Activated gamma-delta T cell treated with Interleukin-2 at 50 U/mL for 16 hours (primary cell): ENCODE measurements at regions not wholly inside any gene's neighbourhood (a gene's known extent, or its start where the extent isn't known, plus 50 kb on each side); places are given as distances from the start of the nearest gene placed in this dataset.

Experiments used
- DNase-seq: peaks from one replicate; pipeline ENCODE4 v3.0.0-alpha.2; 2020

DNA sequence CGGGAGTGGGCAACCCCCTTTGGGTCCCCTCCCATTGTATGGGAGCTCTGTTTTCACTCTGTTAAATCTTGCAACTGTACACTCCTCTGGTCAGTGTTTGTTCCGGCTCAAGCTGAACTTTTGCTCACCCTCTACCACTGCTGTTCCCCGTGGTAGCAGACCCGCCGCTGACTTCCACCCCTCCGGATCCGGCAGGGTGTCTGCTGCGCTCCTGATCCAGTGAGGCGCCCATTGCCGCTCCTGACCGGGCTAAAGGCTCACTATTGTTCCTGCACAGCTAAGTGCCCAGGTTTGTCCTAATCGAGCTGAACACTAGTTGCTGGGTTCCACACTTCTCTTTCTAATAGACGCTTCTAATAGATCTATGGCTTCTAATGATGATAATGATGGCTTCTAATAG is 488.6 kb downstream of the MRPL39 start:
- no peak for DNase-seq

DNA sequence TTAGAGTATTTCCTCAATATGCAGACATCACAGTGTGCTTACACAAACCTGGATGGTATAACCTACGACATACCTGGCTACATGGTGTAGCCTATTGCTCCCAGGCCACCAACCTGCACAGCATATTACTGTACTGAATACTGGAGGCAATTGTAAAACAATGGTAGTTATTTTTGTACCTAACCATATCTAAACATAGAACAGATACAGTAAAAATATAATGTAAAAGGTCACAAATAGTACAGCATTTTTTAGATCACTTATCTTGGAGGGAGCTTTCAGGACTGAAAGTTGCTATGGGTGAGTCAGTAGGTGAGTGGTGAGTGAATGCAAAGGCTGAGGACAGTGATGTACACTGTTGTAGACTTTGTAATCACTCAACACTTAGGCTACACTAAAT is 492.3 kb downstream of the MRPL39 start:
- DNase-seq = no peak

DNA sequence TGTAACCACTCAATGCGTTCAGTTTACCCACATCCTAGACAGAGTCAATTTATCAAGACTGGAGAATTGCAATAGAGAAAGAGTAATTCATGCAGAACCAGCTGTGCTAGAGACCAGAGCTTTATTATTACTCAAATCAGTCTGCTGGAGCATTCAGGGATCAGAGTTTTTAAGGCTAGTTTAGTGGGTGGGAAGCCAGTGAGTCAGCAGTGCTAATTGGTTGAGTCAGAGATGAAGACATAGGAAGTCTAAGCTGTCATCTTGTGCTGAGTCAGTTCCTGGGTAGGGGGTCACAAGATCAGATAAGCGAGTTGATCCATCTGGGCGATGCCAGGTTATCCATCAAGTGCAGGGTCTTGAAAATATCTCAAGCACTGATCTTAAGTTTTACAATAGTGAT is 499.6 kb downstream of the MRPL39 start:
- DNase-seq = no peak

DNA sequence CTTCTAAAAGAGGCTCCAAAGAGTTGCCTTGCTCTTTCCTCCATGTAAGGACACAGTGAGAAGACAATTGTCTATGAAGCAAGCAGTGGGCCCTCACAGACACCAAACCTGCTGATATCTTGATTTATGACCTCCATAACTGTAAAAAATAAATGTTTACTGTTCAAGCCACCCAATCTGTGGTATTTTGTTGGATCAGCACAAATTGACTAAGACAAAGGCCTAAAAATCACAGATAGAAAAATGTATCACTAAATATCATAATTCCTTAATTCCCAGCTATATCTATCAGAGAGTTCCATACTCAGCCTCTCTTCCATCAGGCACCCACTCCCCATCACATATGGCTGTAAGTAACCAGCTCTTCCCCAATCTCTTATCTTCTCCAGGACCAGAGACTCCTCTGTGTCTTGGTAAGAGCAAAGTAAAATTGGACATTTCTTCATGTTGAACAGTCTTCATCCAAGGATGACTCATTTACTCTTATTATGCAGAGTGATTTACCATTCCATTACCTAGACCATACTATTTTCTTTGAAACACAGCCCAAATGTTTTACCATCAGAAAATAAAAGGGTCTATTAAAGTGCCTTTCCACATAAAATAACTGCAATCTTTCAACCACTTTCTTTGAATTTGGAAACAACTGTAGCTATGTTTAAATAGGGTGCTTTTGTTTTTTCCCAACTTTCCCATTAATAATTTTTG is 503.6 kb downstream of the MRPL39 start:
- DNase-seq = no peak

DNA sequence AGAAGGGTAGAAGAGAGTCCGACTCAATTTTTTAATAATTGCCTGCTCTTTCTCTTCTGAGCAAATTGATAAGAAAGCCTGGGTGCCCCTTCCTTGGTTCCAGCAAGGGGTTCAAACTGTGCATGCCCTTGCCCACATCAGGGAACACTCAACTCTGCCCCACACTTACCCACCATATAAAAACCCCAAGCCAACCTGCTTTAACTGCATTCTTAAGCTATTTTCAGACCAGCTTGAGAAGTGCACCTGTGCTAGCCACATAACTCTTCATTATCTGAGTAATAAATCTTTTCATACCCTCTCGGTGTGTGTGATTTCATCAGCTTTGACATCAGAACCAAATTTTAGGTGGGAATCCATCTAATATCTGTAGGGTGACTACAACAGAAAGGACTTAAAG is 509.6 kb downstream of the MRPL39 start:
- no peak for DNase-seq

DNA sequence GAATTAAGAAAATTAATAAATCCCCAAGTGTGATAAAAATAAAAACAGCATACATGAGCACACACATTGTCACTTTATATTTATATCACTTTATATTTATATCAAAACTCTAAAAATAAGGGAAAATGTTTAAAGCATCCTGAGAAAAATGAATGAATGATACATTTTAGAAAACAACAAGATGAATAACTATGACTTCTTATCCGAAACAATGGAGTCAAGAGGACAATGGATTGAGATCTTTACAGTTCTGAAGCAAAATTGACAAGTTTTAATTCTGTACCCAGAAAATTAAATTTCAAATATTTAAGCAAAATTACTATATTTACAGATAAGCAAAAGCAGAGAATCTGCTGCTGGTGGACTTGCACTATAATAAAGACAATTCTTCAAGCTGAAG is 512.6 kb downstream of the MRPL39 start:
- DNase-seq = no peak

DNA sequence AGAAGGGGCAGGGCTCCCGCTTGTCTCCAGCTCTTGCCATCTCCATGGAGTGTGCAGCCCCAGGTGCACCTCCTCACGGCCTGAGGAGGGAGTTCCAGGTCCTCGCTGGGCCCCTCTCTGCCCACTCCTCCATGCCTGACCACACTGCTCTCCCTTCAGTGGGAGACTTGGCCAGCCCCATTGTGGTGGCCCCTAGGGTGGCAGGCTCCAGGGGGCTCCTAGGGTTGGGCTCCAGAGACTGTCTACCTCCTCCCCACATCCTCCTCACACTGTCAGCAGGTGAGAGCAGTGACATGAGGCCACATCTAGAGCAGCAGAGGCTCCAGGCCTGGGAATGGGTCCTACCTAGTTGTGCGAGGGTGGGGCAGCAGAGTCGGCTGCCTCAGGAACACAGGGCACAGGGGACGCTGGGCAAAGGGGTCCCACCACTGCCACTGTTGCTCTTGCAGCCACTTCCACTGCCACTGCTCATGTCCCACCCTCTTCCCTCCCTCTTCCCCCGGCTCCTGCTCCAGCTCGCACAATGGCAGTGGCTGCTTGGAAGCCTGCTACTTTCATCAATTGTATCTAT is 514.8 kb downstream of the MRPL39 start:
- DNase-seq = no peak

DNA sequence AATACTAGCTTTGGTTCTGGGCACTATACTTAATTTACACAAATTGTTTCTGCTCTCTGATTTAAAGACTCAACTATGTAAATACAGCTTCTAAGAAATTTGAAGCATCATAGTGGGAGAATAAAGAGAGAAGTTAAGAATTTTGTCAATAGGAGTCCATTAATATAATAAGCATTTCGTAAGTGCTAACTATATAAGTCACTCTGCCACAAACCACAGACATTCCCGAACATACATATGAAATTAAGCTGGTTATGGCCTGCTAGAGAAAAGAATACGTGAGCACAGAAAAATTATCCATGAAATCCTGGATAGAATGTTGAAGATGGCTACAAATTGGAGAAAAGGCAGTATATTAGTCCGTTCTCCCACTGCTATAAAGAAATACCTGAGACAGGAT is 526.2 kb downstream of the MRPL39 start:
- DNase-seq = no peak

DNA sequence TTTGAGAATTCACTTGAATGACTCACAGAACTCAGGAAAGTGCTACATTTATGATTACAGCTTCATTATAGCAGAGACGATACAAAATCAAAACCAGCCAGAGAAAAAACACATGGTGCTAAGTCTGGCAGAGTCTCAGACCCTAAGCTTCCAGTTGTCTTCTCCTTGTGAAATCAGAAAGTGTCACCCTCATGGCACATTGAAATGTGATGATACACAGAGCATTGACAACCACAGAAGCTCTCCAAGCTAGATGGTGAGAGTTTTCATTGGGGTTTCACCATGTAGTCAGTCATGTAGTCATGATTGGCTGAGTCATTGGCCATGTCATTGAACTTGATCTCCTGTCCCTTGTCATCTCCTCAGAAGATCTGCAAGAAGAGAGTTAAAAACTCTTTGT is 526.6 kb downstream of the MRPL39 start:
- no peak for DNase-seq

DNA sequence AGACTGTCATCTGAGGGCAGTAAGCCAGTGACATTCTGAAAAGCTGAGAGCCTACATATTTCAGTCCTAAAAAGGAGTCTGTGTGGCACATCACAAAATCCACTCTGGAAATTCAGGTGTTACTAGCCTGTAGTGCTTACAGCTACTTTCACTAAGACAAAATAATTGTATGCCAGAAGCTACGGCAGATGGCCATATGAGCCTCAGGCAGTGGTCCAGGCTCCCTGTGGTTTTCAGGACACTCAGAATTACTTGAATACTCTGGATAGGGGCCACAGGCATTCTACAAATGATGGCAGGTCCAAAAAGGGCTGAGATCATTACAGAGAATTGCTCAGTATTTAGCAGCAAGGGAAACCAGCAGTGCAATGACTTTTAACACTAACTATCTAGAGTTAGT is 527.1 kb downstream of the MRPL39 start:
- no peak for DNase-seq

DNA sequence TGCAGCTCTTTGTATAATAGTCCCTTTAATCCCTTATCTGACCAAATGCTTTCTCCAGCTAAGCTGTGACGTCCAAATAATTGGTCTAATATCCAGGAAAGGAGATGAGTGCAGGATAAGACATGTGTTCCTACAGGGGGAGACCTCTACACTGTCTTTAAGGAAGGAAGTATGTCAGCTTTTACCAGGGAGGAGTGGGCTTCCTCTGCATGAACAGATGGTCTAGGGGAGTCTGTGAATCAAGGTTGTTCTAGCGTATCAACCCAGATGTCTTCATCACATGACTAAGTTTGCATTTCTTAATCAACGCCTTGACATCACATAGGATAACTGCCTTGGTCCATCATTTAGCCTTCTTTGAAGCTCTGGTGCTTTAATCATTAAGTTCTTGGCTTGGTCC is 528.2 kb downstream of the MRPL39 start:
- DNase-seq = no peak

DNA sequence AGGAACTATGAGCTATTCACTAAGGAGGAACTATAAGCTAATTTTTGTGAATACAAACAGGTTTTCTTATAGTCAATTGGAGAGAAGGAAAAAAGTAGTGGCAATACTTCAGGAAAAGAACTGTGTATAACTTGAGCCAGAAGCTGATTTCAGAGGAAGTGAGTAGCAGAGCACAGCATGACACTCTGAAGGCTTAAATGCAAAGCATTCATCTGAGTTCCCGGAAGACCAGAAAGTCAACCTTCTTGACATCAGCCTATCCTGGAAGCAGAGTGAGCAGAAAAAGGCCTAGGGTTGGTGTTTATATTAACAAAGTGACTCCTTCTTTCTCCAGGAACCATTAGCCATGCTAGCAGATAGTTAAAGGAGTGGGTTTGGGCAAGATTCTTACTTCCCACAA is 545.2 kb downstream of the MRPL39 start:
- no peak for DNase-seq

DNA sequence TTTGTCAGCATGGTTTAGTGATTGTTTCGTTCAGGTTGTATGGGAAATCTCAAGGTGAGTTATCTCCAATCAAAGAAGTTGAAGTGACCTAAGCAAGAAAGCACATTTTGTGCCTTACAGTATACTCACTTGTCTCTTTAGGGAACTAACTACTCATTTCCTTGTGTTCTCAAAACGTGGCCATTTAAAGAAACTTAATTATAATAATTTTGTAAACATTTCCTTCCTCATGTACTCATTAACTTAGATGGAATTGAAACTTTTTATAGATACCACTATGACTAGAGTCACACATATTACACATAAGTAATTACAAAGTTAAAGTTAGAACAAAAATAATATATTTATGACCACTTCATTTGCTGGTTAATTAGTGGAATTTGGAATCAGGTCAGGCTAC is 552.6 kb downstream of the MRPL39 start:
- DNase-seq = no peak

DNA sequence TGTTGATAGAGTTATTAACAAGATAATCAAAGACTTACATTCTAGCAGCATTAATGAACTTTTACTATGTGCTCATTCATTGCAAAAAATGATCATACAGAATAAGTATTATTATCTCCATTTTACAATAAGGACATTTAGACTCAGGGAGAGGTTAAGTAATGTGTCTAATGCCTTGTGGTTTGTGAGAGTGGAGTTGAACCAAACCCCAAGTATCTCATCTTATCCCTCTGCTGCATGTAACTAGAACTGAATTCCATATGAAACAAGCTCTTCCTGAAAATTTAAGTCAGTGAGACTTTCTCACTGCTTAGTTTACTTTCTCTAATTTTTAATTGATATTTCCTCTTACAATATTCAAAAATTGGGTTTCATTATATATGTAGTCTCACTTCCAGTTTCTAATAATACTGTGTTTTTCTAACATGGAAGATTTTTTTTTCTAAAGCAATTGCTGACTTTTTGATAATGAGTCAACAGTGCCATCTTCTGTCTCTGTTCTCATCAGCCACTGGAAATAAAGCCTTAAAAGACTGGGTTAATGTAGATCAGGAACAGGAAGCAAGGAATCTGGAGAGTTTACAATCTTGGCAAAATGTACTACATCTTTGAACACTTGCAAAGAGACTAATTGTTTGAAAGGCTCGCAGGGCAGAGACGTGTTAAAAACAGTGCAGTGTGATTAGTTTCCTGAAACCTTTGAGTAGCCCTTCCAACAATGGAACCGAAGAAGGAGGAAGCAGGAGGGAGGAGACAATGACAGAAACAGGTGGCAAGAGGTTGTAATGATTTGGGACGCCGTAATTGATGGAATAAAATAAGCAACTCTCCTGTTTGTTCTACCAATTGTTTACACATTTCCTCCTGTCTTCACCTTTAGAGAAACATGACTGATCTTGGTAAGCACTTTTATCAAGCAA is 567.6 kb downstream of the MRPL39 start:
- no peak for DNase-seq

DNA sequence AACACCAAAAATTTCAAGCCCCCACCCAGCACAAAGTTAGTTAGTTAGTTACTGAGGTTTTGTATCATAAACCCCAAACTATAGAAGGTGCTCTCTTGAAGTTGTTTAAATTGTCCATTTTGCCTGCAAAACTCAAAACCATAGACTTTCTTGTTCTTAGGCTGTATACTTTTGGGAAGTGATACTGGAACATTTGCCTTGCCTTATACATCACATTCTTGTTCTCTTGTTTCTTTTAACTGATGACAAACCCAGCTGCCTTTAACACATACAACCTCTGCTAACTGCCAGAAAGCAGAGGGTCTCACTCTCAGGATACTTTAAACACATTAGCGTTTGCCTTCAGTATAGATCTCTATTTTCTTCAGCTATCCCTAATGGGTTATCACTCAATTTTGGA is 570.5 kb downstream of the MRPL39 start:
- DNase-seq = no peak

DNA sequence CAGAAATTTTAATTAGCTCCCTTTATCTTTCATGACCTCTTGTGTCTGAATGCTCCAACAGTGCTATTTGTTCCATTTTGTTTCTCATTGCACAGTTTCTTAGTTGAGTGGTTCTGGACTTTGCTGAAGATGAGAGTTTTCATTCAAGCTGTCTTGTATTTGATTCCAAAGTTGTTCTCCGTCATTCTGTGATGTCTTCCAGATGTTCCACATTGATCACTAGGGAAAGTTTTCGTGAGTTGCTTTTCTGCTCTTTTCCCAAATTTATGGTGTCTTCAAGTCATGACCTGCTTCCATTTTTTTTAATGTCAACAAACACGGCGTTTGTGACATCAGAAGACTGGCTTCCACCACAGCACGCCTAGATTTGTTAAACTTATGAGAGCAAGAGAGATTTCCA is 575.5 kb downstream of the MRPL39 start:
- no peak for DNase-seq

DNA sequence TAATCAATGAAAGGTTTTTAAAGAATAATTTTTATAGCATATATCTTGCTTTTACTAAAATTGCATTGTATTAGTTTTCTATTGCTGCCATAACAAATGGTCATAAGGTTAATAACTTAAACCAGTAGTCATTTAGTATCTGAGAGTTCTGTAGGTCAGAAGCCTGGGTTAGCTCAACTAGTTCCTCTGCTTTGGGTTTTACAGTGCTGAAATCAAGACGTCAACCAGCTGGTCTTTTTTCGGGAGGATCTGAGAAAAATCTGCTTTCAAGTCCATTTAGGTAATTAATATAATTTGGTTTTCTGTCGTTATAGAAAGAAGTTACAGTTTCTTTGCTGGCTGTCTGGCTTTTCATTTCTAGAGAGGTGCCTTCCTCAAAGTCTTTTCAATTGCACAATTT is 577.7 kb downstream of the MRPL39 start:
- DNase-seq = no peak

DNA sequence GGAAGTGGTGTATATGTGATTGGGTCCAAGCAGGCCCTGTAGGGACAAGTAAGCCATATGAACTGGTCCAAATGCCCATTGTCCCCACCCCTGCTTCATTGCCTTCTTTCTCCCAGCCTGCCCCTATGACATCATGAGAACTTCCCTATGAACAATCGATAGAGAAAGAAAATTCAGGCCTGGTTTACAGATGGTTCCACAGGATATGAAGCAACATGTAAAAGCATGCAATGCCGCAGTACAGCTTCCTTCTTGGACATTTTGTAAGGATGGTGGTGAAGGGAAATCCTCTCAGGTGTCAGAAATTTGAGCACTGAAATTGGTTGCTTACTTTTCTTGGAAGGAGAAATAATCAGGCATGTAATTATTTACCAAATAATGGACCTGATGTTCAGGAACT is 581.7 kb downstream of the MRPL39 start:
- DNase-seq = no peak

DNA sequence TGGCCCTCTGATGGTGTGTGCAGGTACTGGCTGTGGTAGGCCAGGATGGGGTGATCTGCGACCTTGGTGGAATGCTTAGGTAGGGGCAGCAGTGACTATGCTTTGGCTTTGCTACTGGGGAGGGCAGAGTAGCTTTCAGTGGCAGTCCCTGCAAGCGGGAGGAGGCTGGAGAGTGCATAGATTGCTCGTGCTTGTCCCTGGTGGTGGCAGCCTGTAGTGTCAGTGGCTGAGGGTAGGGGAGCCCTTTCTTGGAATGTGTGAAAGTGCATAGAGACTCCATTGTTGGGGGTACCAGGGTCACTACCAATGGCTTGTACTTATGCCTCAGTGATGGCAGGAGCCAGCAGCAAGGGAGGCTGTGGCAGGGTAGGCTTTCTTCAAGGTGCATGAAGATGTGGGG is 582.6 kb downstream of the MRPL39 start:
- DNase-seq = no peak

DNA sequence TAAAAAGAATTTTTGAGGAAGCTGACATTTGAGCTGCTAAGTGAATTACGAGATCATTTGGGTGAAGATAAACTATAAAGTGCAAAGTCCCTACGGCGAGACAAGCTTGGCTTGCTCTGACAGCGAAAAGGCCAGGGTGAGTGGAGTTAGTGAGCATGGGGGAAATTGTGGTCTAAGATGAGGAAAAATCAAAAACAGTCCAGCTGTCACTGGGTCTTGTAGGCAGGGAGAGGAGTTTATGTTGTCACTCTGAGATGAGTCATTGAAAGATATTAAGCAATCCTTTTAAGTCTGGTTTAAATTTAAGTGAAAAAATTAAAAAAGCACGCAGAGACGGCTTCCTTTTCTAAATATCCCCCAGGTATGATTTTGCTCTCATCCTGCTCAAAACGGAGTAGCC is 601.9 kb downstream of the MRPL39 start:
- no peak for DNase-seq

DNA sequence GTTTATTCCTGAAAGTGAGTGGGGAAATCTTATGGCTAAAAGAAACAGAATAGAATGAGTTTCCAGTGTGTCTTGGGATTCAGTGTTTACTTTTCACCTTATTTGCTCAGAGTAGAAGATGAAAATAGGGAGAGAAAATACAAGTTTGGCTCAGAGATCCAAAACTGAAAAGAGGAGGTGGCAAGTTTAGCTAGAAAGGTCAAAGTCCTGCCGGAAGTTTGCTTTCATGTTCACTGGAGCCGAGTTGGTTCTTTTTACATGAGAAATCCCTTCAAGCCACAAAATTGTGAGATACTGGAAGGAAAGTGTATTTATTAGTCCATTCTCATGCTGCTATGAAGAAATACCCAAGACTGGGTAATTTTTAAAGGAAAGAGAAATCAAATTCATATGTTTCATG is 604.6 kb downstream of the MRPL39 start:
- no peak for DNase-seq

DNA sequence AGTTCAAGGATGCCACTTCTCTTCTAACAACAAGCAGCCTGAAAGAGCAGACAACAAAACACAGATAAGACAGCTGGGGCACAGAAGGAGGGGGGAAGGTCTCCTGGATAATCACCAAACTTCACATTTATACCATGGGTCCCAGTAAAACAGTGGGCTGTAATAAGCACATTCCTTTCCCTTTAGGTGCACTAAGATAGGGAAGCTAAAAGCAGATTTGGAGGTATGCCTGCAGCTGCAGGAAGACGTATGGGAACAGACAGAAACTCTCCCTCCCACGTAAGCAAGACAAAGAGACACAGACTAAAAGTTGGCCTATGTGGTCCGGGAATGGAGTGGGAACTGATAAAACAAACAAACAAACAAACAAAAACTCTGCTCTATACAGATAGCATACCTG is 612.1 kb downstream of the MRPL39 start:
- no peak for DNase-seq

DNA sequence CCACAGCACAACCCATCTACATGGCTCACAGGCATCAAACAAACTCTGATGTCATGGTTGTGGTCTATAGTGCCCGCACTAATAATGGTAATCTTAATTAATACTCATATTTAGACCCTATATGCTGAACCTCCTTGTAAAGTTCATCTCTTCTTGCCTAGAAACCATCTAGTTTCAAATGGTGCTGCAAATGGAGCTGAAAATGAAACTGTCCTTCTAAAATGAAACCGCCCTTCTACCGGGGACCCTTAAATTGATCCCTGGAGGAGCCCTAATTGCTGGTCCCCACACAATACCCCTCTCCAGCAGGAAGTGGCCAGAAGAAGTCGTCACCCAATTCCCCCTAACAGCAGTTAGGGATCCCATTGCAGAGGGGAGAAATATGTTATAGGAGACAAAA is 612.6 kb downstream of the MRPL39 start:
- no peak for DNase-seq

DNA sequence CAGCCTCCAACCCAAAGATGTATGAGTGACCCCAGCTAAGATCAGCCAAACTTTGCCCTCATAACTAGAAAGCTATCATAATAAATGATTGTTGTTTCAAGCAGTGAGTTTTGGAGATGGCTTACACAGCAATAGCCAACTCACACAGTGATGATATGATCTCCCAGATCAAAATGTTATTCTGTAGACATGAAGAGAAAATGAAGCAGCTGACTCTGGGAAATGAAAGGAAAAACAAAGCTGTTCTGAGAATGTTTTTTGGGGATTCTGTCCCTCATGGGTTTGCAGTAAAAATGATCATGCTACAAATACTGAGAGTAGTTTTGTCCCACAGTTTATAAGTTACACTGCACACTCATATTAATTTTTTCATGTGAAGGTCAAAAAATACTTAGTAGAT is 617.8 kb downstream of the MRPL39 start:
- DNase-seq = no peak
